Stimulated activated CD4-positive, alpha-beta T cell treated with anti-CD3 and anti-CD28 coated beads, TNF-alpha, amount 100 ng/mL, for 48 hours (primary cell): ENCODE measurements at regions not wholly inside any gene's neighbourhood (a gene's known extent, or its start where the extent isn't known, plus 50 kb on each side); places are given as distances from the start of the nearest gene placed in this dataset.

Experiments used
- DNase-seq, 3 donors: peaks; one replicate each; pipeline ENCODE4 v3.0.0-alpha.2; 2020; ENCODE audit warnings: low read depth in 3 of 3

DNA sequence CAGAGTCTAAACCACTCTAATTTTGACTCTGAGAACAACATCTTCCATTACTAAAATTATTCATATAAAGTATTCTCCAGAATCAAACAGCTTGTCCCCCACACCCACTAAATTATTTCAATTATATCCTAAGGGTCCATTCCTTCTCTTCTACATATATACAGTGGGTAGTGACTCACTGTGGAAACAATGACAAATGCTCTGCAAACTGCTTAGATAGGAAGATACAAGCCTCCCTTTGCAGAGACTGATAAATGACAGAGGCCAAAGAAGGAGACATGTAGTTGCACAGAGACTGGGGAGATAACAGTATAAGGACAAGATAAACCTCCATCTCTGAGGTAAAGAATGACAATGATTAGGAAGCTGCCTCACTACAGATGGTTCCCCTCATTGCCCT, 1087.4 kb downstream of the AGBL1 start:
- no peak for DNase-seq

DNA sequence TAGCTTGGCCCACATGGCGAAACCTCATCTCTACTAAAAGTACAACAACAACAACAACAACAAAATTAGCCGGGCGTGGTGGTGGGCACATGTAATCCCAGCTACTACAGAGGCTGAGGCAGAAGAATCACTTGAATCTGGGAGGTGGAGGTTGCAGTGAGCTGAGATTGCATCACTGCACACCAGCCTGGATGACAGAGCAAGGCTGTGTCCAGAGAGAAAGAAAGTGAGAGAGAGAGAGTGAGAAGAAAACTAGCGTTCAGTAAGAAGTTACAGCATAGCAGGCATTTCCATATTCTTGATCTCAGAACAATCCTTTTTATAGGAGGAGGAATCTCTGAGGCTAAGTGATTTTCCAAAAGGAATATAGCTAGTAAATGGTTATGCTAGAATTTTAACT, 1076.1 kb downstream of the AGBL1 start:
- no peak for DNase-seq

DNA sequence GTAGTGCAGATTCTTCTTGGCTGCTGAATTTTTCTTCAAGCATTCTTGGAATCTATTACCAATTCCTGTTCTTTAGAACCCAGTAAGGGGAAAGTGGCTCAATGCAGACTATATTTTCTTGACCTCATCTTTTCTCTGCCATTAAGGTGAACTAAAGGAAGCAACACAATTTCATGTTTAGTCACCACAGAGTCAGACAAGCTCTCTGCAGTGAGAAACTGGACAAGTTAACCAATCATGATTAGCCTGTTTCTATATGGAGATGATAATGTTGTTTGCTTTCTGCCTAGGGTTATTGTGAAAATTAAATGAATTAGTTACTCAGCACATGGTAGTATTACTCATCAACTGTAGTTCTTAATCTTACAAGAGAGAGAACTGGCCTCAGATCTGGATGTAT, 1075.1 kb downstream of the AGBL1 start:
- DNase-seq, result no peak

DNA sequence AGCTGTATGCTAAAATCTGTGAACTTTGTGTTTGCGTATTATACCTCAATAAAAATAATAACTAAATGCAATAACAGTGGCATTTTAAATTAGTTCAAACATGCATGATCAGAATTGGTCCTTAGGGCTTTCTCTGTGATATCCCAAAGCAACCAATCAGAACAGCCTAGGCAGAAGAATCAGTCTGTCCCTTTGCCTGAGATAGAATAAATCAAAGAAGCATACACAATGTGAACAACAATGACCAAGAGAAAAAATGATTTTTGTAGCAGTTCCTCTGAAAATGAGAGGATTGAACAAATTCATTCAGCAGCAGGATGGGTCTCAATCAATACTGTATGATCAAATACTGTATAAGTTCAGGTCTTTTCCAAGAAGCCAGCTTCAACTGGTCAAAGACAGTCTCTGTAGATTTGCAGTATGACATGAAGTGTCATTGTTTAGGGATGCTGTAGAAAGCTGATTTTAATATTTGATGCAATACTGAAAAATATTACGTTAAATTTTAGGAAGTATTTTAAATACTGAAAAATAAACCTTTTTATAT, 1071.6 kb downstream of the AGBL1 start:
- no peak for DNase-seq

DNA sequence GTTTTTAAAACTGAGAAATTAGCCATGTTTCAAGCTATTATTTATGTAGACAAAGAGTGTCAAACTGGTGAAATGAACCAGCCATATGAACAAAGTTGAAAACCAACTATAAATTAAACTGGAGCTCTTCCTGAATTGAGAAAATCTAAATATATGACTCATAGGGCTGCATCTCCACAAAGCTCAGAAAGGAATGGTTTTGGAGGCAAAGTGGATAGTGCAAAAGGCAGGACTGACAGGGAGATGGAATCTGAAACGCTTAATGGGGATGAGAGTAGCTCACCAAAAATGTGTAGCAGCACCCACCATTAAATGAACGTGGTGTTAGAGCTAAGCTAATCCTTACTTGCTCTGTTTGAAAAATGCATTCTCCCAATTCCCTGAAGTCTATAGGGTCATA, 1066.0 kb downstream of the AGBL1 start:
- DNase-seq, result no peak

DNA sequence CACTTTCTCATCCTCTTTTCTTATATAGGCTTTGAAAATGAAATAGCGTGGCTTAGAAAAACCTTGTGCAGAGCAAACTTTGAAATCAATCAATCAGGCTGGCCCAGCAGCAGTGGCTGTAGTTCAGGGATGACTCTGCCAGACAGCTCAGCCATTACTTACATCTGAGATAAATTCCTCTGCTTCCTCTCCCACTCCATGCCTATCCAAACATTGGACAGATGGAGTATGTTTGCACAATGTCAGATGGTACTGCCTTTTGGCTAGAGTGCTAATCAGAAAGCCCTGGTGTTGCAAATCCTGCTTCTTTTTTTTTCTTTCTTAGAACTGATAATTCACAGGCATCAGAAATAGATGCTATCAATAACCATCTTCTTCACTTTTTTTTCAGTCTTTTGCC, 1065.1 kb downstream of the AGBL1 start:
- DNase-seq, result no peak

DNA sequence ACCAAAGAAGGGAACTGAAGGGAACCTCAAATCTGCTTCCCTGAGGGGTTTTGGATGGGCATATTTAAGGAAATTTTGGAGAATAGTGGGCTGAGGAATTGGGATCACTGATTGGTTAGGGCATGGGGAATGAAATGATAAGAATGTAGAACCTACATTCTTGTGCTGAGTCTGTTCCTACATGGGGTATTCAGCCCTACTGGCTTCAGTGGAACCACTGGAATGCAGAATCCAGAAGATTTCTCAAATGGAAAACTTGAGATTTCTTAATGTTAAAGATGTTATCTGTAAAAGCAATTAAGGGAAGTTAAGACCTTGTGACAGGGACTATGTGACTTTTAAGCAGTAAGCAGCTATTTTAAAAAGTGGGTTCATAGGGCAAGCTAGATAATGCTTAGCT, 1062.4 kb downstream of the AGBL1 start:
- no peak for DNase-seq

DNA sequence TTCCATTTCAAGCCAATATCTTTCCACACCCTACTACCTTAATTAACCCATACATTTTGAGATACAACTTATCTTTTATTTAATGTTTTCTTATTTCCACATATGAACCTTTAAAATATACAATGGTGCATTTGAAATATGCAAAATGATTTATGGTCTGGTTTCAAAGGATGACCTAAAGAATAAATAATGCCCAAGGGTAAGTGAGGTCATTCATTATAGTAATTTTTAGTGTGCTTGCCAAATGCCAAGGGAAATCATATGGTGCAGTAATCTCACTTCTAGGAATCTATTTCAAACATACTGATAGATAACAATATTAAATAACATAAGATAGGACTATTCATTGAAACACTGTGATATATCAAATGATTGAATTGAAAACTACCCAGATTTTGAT, 1055.4 kb downstream of the AGBL1 start:
- no peak for DNase-seq

DNA sequence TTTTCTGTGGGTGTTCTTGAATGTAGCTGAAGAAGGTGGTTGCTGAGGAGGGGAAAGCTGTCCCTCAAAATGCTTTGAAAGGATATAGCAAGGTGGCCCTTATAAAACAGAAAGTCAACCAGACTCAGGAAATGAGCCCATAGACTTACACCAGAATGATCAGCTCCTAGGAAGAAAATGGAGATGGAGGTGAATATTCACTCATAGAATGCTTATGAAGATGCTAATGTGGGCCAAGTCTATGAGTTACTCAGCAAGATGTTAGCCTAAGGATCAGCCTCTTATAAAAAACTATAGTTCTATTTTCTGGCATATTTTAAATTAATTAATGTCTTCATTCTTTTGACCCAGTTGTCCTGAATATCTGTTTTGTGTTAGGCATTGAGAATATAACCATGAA, 1054.0 kb downstream of the AGBL1 start:
- no peak for DNase-seq

DNA sequence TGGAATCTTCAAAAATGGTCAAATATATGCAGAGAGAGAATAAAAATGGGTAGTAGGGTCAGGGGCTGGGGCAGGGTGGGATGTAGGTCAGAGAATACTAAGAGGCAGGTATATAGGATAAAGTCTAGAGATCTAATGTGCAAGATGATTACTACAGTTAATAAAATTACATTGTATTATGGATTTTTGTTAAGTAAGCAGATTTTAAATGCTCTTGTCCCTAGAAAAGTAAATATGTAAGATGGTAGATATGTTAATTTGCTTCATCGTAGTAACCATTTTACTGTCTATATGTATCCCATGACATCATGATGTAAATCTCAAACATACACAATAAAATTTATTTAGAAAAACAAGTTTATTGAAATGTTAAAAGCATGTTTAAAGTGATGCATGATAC, 1051.4 kb downstream of the AGBL1 start:
- DNase-seq, result no peak

DNA sequence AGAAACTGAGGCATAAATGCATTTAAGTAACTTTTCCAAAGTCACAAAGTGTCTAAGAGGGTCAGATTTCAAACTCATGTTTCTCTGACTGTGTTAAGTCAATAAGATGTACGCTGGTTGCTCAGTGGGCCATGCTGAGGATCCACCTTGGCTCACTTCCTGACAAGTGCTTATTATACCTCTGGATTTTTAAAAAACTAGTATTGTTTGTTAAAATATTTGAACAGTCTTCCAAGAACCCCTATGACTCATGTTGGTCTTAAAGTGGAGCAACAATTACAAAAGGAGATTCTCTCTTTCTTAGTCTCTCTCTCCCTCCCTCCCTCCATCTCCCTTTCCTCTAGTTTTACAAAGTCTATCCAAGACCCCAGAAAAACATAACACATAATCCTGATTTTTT, 1050.2 kb downstream of the AGBL1 start:
- DNase-seq, result no peak

DNA sequence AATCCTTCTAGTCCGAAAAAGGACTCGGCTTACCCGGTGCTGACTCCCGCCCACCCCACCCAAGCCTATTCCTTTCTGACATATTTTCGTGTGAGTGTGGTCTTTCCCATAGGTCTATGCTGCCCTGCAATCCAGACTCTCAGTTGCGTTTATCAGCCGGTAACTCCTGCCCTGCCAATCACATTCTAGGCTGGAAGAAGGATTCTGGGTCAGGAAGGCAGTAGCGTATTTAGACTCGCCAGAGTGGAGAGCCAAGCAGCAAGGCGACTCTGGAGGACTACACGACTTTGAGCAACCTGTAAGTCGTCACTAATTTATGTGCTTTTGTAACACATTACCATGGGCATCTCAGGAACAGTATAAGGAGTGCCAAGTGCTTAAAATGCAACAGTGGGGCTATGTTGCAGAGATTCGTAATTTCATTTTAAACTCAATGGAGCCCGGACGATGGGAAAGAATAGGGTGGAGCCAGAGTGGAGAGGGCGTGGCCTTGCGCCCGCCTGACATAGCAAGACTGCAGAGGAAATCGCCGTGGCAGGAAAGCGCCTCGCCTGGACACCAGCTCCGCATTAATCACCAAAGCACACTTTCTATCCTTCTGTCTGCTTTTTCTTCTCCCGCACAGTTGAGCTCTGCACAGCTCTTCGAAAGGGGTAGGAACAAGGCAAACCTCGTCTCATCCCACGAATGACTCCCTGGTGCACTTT, 1044.2 kb downstream of the AGBL1 start:
- no peak for DNase-seq

DNA sequence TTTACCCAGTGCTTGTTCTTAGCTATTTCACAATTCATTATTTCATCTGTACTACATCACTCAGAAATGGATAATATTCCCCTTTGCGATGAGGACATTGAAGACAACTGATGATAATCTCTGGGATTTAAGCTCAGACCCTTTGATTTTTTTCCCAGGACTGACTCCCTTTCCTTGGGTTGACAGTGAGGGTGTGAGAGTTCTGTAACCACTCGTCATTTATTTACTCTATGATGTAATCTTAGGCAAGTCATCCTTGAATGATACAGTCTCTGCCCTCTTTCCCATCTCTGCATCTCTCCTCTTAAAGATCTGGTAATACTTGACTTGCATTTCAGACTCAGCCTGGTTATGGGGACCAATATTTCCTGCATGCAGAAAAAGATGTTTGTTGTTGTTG, 1041.7 kb downstream of the AGBL1 start:
- no peak for DNase-seq

DNA sequence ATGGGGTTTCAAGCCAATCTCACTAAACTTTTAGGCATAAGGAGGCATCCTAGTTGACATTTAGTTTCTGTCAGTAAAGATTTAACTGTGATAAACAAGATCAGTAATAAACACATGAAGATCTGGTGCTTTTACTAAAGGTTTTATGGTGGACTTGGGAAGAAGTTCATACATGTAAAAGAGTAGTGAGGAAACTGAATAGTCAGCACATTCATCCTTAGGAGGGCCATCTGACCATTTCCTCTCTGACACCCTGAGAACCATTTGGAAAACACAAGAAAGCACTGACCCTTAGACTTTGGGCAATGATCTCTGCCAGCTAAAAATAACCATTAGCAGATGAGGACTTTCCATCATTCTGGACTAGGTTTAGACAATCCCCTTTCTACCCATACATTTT, 1040.9 kb downstream of the AGBL1 start:
- DNase-seq, result no peak

DNA sequence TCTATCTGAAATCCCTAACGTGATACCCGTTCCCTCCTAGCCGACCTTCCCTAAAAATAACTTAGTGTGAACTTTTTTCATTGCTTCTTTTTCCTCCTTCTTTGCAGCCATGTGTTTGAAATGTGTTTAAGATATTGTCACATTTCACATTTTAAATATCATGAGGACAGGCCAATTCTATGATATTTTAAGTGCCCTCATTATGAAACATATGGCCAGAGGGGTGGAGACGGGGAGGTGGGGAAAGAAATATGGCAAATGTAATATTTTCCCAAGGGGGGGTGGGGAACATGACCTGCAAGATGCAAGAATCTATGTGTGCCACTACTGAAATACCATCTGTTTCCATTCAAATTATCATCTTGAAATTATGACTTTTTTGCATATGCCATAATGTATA, 1039.2 kb downstream of the AGBL1 start:
- DNase-seq, result no peak

DNA sequence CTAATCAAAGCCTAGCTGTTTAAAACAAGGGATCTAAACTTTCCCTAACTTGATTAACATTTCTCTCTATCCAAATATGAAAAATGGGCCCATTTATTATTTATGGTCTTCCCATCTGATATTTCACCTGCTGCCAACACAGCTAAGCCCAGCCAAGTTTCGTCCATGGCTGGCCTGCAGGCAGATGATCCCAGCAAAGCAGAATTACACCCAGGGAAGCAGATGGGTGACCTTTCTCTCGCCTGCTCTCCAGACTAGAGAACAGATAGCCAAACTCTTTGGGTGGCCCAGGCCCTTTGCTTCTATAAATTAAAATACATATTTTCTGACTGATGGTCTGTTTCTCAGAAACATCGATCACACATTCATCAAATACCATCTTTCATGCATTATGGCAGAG, 1038.8 kb downstream of the AGBL1 start:
- DNase-seq, result no peak

DNA sequence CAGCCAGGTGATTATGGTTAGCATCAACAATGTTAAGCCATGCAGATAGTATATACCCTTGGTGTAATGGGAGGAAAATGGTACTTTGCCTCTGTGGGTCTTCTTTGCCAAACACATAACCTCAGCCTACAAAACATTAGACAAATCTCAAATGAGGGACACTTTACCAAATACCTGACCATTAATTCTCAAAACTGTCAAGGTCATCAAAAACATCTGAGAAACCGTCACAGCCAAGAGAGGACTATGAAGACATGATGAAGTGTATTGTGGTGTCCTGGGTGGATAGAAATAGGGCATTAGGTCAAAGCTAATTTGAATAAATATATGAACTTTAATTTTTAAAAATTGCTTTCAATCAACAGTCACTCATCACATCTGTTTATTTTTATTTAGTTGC, 1036.1 kb downstream of the AGBL1 start:
- no peak for DNase-seq

DNA sequence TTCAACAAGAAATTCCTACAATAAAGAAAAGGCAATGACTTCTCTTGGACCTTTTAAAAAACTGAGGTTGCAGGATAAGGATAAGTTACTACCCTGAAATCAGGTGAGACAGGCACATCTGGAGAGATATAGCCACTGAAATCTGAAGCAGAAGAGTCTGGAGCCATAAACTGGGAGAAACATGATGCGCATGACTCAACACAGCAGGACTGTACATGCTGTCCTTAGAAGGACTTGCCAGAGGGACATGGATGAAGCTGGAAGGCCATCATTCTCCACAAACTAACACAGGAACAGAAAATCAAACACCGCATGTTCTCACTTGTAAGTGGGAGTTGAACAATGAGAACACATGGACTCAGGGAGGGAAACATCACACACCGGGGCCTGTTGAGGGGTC, 1020.2 kb downstream of the AGBL1 start:
- DNase-seq, result no peak

DNA sequence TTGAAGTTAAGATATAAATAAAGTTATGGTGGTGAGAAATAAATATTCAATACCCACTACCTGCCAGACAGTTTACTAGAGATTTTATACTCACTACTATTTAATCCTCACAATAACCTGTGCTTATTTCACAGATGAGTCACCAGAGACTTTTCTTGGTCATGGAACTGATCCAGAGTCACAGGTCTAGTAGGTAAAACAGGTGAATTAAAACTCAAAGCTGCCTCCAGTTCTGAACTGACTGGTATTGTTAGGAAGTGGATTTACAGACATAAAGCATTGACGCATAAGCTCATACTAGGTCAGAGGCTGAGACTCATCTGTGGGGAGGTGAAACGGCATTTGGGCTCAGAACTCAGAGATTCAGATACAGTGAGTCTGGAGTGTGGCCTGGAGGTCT, 1009.9 kb downstream of the AGBL1 start:
- no peak for DNase-seq

DNA sequence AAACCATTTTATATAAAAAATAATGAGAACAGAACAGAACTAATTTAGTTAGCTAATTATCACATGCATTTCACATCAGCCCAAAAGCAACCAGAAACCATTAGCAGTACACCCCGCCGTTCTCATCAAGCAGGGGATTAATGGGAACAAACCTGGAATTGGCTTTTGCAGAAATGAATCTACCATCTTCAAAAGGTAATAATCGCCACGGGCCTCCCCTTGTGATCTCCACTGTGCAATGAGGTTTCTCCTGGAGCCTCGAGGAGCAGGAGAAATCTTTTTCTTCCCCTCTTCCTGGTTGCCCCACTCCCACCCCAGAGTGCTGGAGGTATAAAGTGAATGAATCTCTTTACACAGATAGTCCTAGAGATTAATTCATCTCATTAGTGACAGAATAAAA, 1003.5 kb downstream of the AGBL1 start:
- DNase-seq, result no peak

DNA sequence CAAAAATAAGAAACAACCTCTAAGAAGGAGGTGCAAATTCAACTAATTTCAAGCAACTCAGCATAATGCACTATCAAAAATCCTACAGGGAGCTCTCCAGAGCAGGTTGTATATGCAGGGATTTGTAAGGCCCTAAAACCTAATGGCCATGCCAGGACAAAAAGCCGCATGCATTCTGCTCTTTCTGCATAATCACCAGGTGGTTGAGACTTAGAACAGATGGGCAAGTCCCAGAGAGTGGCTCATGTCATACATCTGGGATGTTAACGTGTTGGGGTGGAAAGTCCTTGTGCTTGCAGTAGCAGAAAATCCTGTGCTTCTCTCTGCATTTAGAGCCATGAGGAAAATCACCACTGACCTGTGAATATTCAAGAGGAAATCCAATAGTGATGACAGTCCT, 1002.9 kb downstream of the AGBL1 start:
- no peak for DNase-seq

DNA sequence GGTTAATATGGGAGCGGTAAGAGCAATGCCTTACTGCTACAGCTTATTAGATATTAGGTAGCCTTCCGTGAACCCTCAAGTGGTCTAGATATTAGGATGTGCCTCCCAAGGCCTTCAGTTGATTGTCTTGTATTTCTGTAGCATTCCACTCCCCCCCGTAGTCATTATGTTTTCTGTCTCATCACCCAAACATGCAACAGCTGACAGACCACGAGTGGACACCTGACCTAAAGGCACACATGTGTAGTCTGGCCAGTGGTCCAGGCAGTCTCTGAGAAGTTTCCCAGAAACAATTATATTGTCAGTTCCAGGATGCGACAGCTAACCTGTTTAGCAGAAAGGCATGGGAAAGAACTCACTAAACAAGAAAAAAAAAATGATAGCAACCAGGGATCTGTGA, 1000.9 kb downstream of the AGBL1 start:
- DNase-seq, result no peak
